Naive thymus-derived CD4-positive, alpha-beta T cell (primary cell): ENCODE measurements at regions not wholly inside any gene's neighbourhood (a gene's known extent, or its start where the extent isn't known, plus 50 kb on each side); places are given as distances from the start of the nearest gene placed in this dataset.

Experiments
- ATAC-seq: fragments of 150-1000 bp; cut with Tn5 transposase; 2 replicates; pipeline ENCODE4 v1.10.0; 2021; ENCODE audit warnings: mild to moderate bottlenecking, moderate library complexity
- CTCF ChIA-PET: fragments of 350-600 bp; sonication (Branson Sonifier 250); formaldehyde crosslinking; loops from one replicate; lab custom pipeline; 2021; ENCODE audit warnings: antibody characterized with exemption; lab: Charles Lee
- POLR2A ChIA-PET: fragments of 350-600 bp; sonication (Branson Sonifier 250); formaldehyde crosslinking; loops from one replicate; lab custom pipeline; 2021; ENCODE audit warnings: antibody characterized with exemption, inconsistent platforms; lab: Charles Lee
- DNase-seq, 9 donors: peaks; one replicate each; pipeline versions ENCODE4 v3.0.0 to v3.0.0-alpha.2; 2020 to 2022; ENCODE audit warnings: mixed read lengths in 1 of 9
- H3K27ac ChIP-seq: one replicate; pipeline ENCODE4 v1.7.0; 2013; ENCODE audit warnings: mild to moderate bottlenecking, low read depth, low read length, moderate library complexity
- H3K27me3 ChIP-seq, 2 donors: one replicate each; pipeline ENCODE4 v1.7.0; 2013; ENCODE audit warnings: low read length in 2 of 2, mild to moderate bottlenecking in 2 of 2, moderate library complexity in 2 of 2; ENCODE audit not compliant: control insufficient read depth in 2 of 2, insufficient read depth in 2 of 2
- H3K36me3 ChIP-seq, 3 experiments: 1 replicate in 2 of 3; 2 replicates in 1 of 3; pipeline ENCODE4 v1.7.0; 2013; ENCODE audit warnings: low read length in 3 of 3, mild to moderate bottlenecking in 3 of 3, moderate library complexity in 1 of 3; ENCODE audit not compliant: insufficient read depth in 3 of 3, control insufficient read depth in 2 of 3
- H3K4me1 ChIP-seq, 2 donors: one replicate each; pipeline ENCODE4 v1.7.0; 2013; ENCODE audit warnings: low read length in 2 of 2, mild to moderate bottlenecking in 2 of 2, moderate library complexity in 1 of 2; ENCODE audit not compliant: control insufficient read depth in 2 of 2, insufficient read depth in 2 of 2
- H3K4me3 ChIP-seq: 2 replicates; pipeline ENCODE4 v1.7.0; 2013; ENCODE audit warnings: mild to moderate bottlenecking, low read length
- H3K9me3 ChIP-seq, 3 experiments: 1 replicate in 2 of 3; 2 replicates in 1 of 3; pipeline ENCODE4 v1.7.0; 2013; ENCODE audit warnings: low read length in 3 of 3; ENCODE audit not compliant: control insufficient read depth in 2 of 3
- H3K27ac Mint-ChIP-seq, 9 donors: one replicate each; pipeline ENCODE4 v1.8.0; 2020 to 2022; ENCODE audit warnings: mixed read lengths in 9 of 9, mild to moderate bottlenecking in 8 of 9, moderate library complexity in 5 of 9, inconsistent platforms in 2 of 9
- H3K27me3 Mint-ChIP-seq, 5 donors: one replicate each; pipeline ENCODE4 v1.8.0; 2021 to 2022; ENCODE audit warnings: mixed read lengths in 5 of 5, mild to moderate bottlenecking in 1 of 5
- H3K36me3 Mint-ChIP-seq, 5 donors: one replicate each; pipeline ENCODE4 v1.8.0; 2020 to 2022; ENCODE audit warnings: mixed read lengths in 5 of 5, mild to moderate bottlenecking in 3 of 5, inconsistent platforms in 1 of 5
- H3K4me1 Mint-ChIP-seq, 7 donors: one replicate each; pipeline ENCODE4 v1.8.0; 2020 to 2022; ENCODE audit warnings: mixed read lengths in 7 of 7, mild to moderate bottlenecking in 3 of 7, inconsistent platforms in 1 of 7
- H3K4me3 Mint-ChIP-seq, 10 donors: one replicate each; pipeline ENCODE4 v1.8.0; 2020 to 2022; ENCODE audit warnings: mild to moderate bottlenecking in 10 of 10, mixed read lengths in 10 of 10, moderate library complexity in 6 of 10, inconsistent platforms in 2 of 10
- H3K9me3 Mint-ChIP-seq, 11 donors: one replicate each; pipeline ENCODE4 v1.8.0; 2020 to 2022; ENCODE audit warnings: mixed read lengths in 11 of 11, mild to moderate bottlenecking in 4 of 11, inconsistent platforms in 1 of 11, moderate library complexity in 1 of 11
- intact Hi-C, 2 donors: fragments of 100-400 bp; cut with micrococcal nuclease; formaldehyde crosslinking; loops; one replicate each; pipeline ENCODE4 v1.15.1; 2023

GRCh38 chr14:22699801-22700564 is 55.8 kb upstream of the OR6J1 start:
- Mint-ChIP-seq H3K27me3 (peaks cover 18 to 61% (median 26%) of the 10 kb centered on the region in 5 donors), H3K36me3 (peaks cover 0 to 4% (median 0%) of the 10 kb centered on the region in 5 donors), H3K9me3 (peaks cover 0 to 1% (median 0%) of the 10 kb centered on the region in 11 donors), H3K4me1 (no peaks in the 10 kb centered on the region), H3K4me3 (no peak overlapping the region), H3K27ac (no peak overlapping the region)
- CTCF ChIA-PET, result no interaction called here
- DNase-seq, result no peak
- Histone ChIP-seq H3K27ac (no peak overlapping the region), H3K9me3 (no peaks in the 10 kb centered on the region), H3K4me1 (no peaks in the 10 kb centered on the region), H3K27me3 (no peaks in the 10 kb centered on the region), H3K4me3 (no peak overlapping the region), H3K36me3 (no peaks in the 10 kb centered on the region)
- intact Hi-C loops, result no loop called here
- no peak for ATAC-seq
- POLR2A ChIA-PET, result no interaction called here

- Mint-ChIP-seq H3K9me3 (peaks cover 0 to under 1% (median 0%) of the 10 kb centered on the region in 11 donors), H3K27ac (peak overlapping the region in 4 of 9 donors; percentile 32 to 76 (median 64)), H3K4me3 (peak overlapping the region; percentile 79 to 92 (median 88)), H3K4me1 (peaks cover 3 to 17% (median 11%) of the 10 kb centered on the region in 7 donors), H3K36me3 (no peaks in the 10 kb centered on the region), H3K27me3 (peaks cover 27 to 44% (median 34%) of the 10 kb centered on the region in 5 donors)
- Histone ChIP-seq H3K4me1 (peaks cover 4 to 6% of the 10 kb centered on the region in 2 donors), H3K27ac (no peak overlapping the region), H3K27me3 (no peaks in the 10 kb centered on the region), H3K9me3 (no peaks in the 10 kb centered on the region), H3K4me3 (peak overlapping the region; percentile 34), H3K36me3 (no peaks in the 10 kb centered on the region)
- POLR2A ChIA-PET, result interaction anchor here (0.7 kb wide), 1 partner anchor 53 kb away, joined by 6 read pairs; the partner anchor contains the start of gene OXA1L
- no peak for DNase-seq
- intact Hi-C loops, result loop anchor here (1.0 to 5.0 kb wide), 7 partner anchors 53 to 589 kb away; partner anchors contain the start of genes DAD1 (in 2 of the 2), OXA1L (in 2 of the 2) and PPP1R3E (in 1 of the 2)
- CTCF ChIA-PET, result interaction anchor here (0.7 kb wide), 1 partner anchor 780 kb away, joined by 3 read pairs; no protein-coding TSS in a partner anchor
- no peak for ATAC-seq
Measured at GRCh38 chr14:22713631-22713950, 52.9 kb upstream of the OXA1L start.

GRCh38 chr14:22715186-22715812 is 51.2 kb upstream of the OXA1L start:
- ChIA-PET POLR2A (no interaction called here), CTCF (interaction anchor here (0.6 kb wide), 1 partner anchor 149 kb away, joined by 3 read pairs; no protein-coding TSS in a partner anchor)
- Histone ChIP-seq H3K27me3 (no peaks in the 10 kb centered on the region), H3K27ac (no peak overlapping the region), H3K36me3 (no peaks in the 10 kb centered on the region), H3K4me3 (no peak overlapping the region), H3K9me3 (no peaks in the 10 kb centered on the region), H3K4me1 (peaks cover 4 to 6% of the 10 kb centered on the region in 2 donors)
- H3K27ac Mint-ChIP-seq, result peak overlapping the region in 1 of 9 donors; percentile 20
- H3K4me3 Mint-ChIP-seq, result peak overlapping the region in 1 of 10 donors; percentile 29
- intact Hi-C loops, result no loop called here
- H3K4me1 Mint-ChIP-seq, result peaks cover 3 to 17% (median 11%) of the 10 kb centered on the region in 7 donors
- no peaks in the 10 kb centered on the region for H3K9me3 Mint-ChIP-seq
- H3K27me3 Mint-ChIP-seq, result peaks cover 18 to 36% (median 24%) of the 10 kb centered on the region in 5 donors
- DNase-seq (no peak), ATAC-seq (no peak)
- no peaks in the 10 kb centered on the region for H3K36me3 Mint-ChIP-seq

GRCh38 chr14:22715890-22716289 is 50.6 kb upstream of the OXA1L start:
- H3K9me3 Mint-ChIP-seq, result no peaks in the 10 kb centered on the region
- H3K27ac Mint-ChIP-seq, result no peak overlapping the region
- intact Hi-C loops, result no loop called here
- H3K27me3 Mint-ChIP-seq, result peaks cover 13 to 32% (median 21%) of the 10 kb centered on the region in 5 donors
- CTCF ChIA-PET, result interaction anchor here (0.6 kb wide), 2 partner anchors 12 to 149 kb away, joined by 3 read pairs; no protein-coding TSS in a partner anchor
- ATAC-seq (no peak), DNase-seq (no peak)
- H3K27me3 ChIP-seq, result no peaks in the 10 kb centered on the region
- POLR2A ChIA-PET, result no interaction called here
- H3K27ac ChIP-seq, result no peak overlapping the region
- no peaks in the 10 kb centered on the region for H3K9me3 ChIP-seq
- H3K4me1 Mint-ChIP-seq, result peaks cover 3 to 17% (median 11%) of the 10 kb centered on the region in 7 donors
- no peaks in the 10 kb centered on the region for H3K36me3 Mint-ChIP-seq
- no peak overlapping the region for H3K4me3 Mint-ChIP-seq
- no peaks in the 10 kb centered on the region for H3K36me3 ChIP-seq
- no peak overlapping the region for H3K4me3 ChIP-seq
- H3K4me1 ChIP-seq, result peaks cover 4 to 6% of the 10 kb centered on the region in 2 donors
